ENCODE measurements at regions not wholly inside any gene's neighbourhood (a gene's known extent, or its start where the extent isn't known, plus 50 kb on each side); places are given as distances from the start of the nearest gene placed in this dataset.

DNA sequence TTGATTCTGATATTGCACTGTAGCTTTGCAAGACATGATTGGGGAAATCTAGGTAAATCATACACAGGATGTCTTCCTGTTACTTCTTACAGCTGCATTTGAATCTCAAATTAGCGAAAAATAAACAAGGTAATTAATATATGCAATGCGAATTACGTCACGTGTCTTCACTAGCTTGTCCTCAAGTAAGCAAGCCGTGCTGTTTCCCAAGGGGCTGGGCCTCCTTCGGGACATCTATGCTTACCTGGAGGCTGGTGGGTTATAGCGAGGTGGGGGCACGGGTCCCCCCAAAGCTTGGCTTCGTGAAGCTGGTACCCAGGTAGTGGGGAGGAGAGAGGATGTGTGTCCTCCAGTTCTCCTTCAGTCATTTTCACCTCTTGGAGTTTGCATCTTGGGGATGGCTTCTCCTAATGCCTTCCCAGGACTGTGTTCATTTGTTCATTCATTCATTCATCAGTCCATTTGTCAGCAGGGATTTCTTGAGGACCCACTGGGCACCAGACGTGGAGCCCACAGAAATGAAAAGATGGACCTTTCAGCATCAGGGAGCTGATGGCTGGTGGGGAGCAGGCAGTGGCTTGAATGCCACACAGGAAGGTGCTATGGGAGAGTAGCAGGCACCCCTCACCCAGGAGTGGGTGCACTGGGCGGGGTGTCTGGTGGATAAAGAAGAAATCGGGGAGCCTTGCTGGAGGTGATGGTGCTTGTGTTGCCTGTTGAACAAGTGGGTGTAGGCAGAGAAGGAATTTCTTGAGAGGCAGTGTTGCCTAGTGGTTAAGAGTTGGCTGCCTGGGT is 155.1 kb downstream of the GLI2 start:
- no peak overlapping the region for H3K27ac ChIP-seq

DNA sequence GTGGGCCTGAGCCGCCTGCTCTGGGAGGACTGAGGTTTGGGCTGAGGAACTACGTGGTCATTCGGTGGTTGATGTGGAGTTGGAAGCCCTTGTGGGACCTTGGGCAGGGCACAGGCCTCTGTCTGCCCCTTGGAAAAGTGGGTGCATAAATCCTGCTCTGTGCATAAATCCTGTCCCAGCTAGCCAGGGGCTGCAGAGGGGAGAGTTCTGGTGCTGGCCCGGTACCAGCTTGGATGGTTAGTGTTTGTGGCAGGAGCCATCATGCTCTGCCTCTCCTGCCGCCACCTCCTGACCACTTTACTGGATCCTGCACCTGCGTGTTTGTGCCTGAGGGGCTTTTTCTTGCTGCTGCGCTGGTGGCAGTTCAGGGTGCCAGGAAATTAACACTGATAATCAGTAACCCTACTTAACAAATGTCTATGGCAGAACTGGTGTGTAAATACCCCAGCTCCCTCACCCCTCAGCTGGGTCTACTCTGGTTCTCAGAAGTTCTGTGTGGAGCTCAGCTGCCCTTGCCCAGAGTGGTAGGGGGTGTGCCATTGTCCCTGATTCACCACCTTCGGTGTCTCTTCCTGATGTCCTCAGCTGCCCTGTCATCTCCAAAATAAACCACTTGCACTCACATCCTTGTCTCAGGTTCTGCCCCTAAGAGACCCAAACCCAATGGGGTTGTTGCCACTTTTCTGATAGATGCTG is 156.8 kb downstream of the GLI2 start:
- no peak overlapping the region for H3K27ac ChIP-seq
- TF ChIP-seq ZFX (IDR thresholded peaks at IDR 0.05) (no peak), CTCF (conservative IDR thresholded peaks at IDR 0.05) (no peak)

More for the DNA sequence above, 155.1 kb downstream of the GLI2 start:
- TF ChIP-seq ZFX (IDR thresholded peaks at IDR 0.05), result no peak

GRCh38 chr2:120892967-120893667 is 157.4 kb downstream of the GLI2 start:
- no peak overlapping the region for H3K27ac ChIP-seq
- TF ChIP-seq ZFX (IDR thresholded peaks at IDR 0.05), result no peak
- no peak for TF ChIP-seq CTCF (conservative IDR thresholded peaks at IDR 0.05)

DNA sequence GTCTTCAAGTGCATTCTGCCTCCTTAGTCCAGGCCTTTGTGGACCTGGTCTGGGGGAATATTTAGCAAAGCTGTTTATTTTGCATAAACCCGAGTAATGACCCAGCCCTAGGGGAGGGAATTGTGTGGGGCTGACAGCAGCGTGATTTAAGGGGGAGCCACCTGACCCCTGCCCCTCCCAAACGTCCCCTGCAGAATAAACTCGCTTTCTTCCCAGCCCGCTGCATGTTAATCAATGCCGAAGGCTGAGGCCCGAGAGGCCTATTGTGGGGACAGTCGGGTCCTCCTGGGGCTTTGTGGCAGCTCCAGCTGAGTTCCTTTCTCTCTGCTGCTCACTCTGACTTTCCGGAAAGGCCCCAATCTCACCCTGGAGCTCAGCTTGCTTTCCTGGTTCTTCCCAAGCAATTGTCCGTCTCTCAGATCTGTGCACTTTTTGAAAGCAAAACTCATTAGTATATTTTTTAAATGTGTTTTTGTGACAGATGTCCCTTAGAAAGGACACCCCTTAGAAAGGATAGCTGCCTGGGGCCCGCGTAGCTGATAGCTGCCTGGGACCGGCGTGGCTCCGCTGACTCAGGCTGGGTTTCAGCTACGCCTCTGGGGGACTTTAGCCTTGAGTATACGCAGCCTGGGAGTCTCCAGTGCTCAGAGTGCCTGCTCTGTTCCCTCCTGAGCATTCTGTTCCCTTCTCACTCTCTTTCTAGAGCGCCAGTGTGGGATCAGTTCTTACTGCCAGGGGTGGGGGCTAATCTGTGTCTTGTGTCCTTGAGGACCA is 158.3 kb downstream of the GLI2 start:
- no peak overlapping the region for H3K27ac ChIP-seq
- TF ChIP-seq CTCF (conservative IDR thresholded peaks at IDR 0.05), result no peak

DNA sequence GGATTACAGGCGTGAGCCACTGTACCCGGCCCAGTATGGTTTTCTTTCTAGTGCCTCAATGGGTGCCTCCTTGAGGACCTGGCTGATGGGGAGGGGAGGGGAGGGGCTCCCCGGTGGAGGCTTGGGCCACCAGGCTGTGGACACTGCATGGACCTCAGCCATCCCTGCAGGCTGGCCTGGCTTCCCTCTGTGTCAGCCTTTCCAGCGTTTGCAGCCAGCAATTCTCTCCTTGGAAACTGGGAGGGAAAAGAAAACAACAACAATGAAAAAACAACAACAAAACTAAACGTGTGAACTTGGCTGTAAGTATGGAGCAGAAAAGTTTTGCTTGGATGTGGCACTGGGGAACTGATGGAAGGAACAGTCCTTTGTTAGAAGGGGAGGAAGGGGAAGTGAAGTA is 159.3 kb downstream of the GLI2 start:
- H3K27ac ChIP-seq, result no peak overlapping the region
- TF ChIP-seq CTCF (conservative IDR thresholded peaks at IDR 0.05), result no peak
- no peak for TF ChIP-seq ZFX (IDR thresholded peaks at IDR 0.05)

DNA sequence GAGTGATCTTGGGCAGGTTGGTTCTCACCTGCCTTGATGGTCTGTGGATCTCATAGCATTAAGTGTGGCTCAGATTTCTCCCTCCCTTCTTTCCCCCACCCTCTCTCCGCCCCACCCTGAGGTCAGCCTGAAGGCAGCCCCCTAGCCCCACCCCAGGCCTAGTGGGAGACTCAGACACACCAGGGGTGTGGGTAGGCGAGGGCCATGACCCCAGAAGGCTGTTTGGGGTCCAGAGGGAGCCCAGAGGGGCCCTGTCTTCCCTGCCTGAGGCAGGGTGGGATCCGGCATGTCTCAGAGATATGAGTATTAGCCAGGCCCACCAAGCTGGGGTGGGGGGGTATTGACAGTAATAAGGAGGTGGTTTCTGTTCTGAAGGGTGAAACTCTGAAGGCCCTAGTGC is 160.5 kb downstream of the GLI2 start:
- TF ChIP-seq CTCF (conservative IDR thresholded peaks at IDR 0.05), result no peak
- no peak overlapping the region for H3K27ac ChIP-seq

DNA sequence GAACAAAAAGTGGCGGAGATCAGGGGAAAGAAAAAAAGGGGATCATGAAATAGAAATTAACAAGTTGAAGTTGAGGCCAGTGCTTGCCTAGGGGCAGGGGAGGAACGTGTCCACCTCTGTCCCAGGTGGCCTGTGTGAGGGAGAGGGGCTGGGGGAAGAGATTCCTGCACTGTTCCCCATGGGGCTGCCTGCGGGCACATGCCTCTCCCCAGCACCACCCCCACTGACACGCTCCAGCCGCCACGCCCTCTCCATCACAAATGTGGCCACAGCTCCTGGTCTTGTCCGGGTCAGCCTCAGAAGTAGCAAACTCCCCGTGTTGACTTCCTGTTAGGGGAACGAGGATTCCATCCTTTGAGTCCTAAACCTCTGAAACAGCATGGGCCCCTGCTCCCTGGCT is 161.2 kb downstream of the GLI2 start:
- H3K27ac ChIP-seq, result no peak overlapping the region

More for the DNA sequence above, 161.2 kb downstream of the GLI2 start:
- TF ChIP-seq ZFX (IDR thresholded peaks at IDR 0.05), result no peak
- no peak for TF ChIP-seq CTCF (conservative IDR thresholded peaks at IDR 0.05)

Data from C4-2B (cell line).